GM21717 (cell line): ENCODE measurements at regions not wholly inside any gene's neighbourhood (a gene's known extent, or its start where the extent isn't known, plus 50 kb on each side); places are given as distances from the start of the nearest gene placed in this dataset.
"Not testable (repeated sequence)": the region's sequence is repeated elsewhere in the genome, so short reads cannot be mapped to it uniquely, and the experiment has no call there.

ENCODE experiments used
- ATAC-seq: cut with Tn5 transposase; IDR thresholded peaks from one replicate; pipeline ENCODE4 v1.9.1; 2021; ENCODE audit warnings: mild to moderate bottlenecking, moderate library complexity; ENCODE audit not compliant: unreplicated experiment

GRCh38 chr4:33453436-33453835, 2733.3 kb downstream of the PCDH7 start:
- ATAC-seq = no peak

- ATAC-seq = no peak
Measured at GRCh38 chr4:33453916-33454315, 2733.7 kb downstream of the PCDH7 start.

GRCh38 chr4:33465565-33465964, 2745.4 kb downstream of the PCDH7 start:
- no peak for ATAC-seq

GRCh38 chr4:33467291-33467690, 2747.1 kb downstream of the PCDH7 start:
- ATAC-seq = no peak

- no peak for ATAC-seq
Measured at GRCh38 chr4:33470805-33471204, 2750.6 kb downstream of the PCDH7 start.

GRCh38 chr4:33477715-33478114, 2757.5 kb downstream of the PCDH7 start:
- ATAC-seq = no peak

GRCh38 chr4:33482773-33483172, 2761.5 kb downstream of the ARAP2 start:
- no peak for ATAC-seq

- ATAC-seq = no peak
Measured at GRCh38 chr4:33485111-33485510, 2759.2 kb downstream of the ARAP2 start.

- no peak for ATAC-seq
Measured at GRCh38 chr4:33493231-33493630, 2751.1 kb downstream of the ARAP2 start.

GRCh38 chr4:33494150-33494549, 2750.2 kb downstream of the ARAP2 start:
- no peak for ATAC-seq

GRCh38 chr4:33501587-33501986, 2742.7 kb downstream of the ARAP2 start:
- ATAC-seq = not testable (repeated sequence)

GRCh38 chr4:33512397-33512796, 2731.9 kb downstream of the ARAP2 start:
- no peak for ATAC-seq

- ATAC-seq = no peak
Measured at GRCh38 chr4:33518856-33519255, 2725.5 kb downstream of the ARAP2 start.

GRCh38 chr4:33532821-33533220, 2711.5 kb downstream of the ARAP2 start:
- ATAC-seq = no peak

- no peak for ATAC-seq
Measured at GRCh38 chr4:33536898-33537297, 2707.4 kb downstream of the ARAP2 start.

- ATAC-seq = no peak
Measured at GRCh38 chr4:33537527-33537926, 2706.8 kb downstream of the ARAP2 start.

- no peak for ATAC-seq
Measured at GRCh38 chr4:33543941-33544450, 2700.3 kb downstream of the ARAP2 start.

GRCh38 chr4:33551244-33551643, 2693.1 kb downstream of the ARAP2 start:
- no peak for ATAC-seq

- ATAC-seq = no peak
Measured at GRCh38 chr4:33561259-33561658, 2683.1 kb downstream of the ARAP2 start.

GRCh38 chr4:33566649-33567048, 2677.7 kb downstream of the ARAP2 start:
- no peak for ATAC-seq

- no peak for ATAC-seq
Measured at GRCh38 chr4:33577791-33578190, 2666.5 kb downstream of the ARAP2 start.

GRCh38 chr4:33579951-33580350, 2664.4 kb downstream of the ARAP2 start:
- no peak for ATAC-seq

GRCh38 chr4:33592701-33593100, 2651.6 kb downstream of the ARAP2 start:
- no peak for ATAC-seq

GRCh38 chr4:33606951-33607350, 2637.4 kb downstream of the ARAP2 start:
- no peak for ATAC-seq
